ENCODE measurements at regions not wholly inside any gene's neighbourhood (a gene's known extent, or its start where the extent isn't known, plus 50 kb on each side); places are given as distances from the start of the nearest gene placed in this dataset.

DNA sequence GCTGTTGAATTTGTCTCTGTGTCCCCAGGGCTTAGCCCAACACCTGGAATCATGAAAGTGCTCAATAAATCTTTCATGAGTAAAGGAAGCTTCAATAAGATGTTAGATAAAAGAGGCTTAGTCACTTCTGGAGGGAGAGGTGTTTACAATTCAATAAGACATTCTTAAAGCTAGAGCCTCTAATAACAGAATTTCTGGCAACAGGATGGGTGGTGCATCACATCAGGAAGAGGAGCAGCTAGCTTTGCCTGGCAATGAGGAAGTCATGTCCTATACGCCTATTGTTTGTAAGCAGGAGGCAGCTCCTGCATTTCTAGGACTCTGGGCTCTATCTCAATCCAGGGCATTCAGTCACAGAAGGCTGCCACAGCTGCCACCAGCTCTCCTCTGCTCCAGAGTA lies 638.5 kb downstream of the EPM2A start:
- H2AFZ ChIP-seq: no peak overlapping the region
- Mint-ChIP-seq H3K9me3 (peaks cover 12% of the 10 kb centered on the region; the same call in 2 of the 3 replicates), H3K36me3 (ENCODE audit: low read depth) (peaks cover 8% of the 10 kb centered on the region), H3K4me3 (no peak overlapping the region), H3K27me3 (ENCODE audit: insufficient read depth, low read depth, poor library complexity) (peaks cover 2% of the 10 kb centered on the region), H3K27ac (no peak overlapping the region), H3K4me1 (no peaks in the 10 kb centered on the region)
- TF ChIP-seq EZH2 (IDR thresholded peaks at IDR 0.05; ENCODE audit: low read depth, unreplicated experiment) (no peak), JUNB (IDR thresholded peaks at IDR 0.05; ENCODE audit: unreplicated experiment) (no peak), ZNF114 (CRISPR knock-in tag; IDR thresholded peaks at IDR 0.05) (no peak), ZNF331 (CRISPR knock-in tag; IDR thresholded peaks at IDR 0.05; ENCODE audit: low read depth) (no peak), STAT1 (IDR thresholded peaks at IDR 0.05; ENCODE audit: unreplicated experiment) (no peak), NANOG (IDR thresholded peaks at IDR 0.05; ENCODE audit: borderline replicate concordance) (no peak), CREB1 (CRISPR knock-in tag; IDR thresholded peaks at IDR 0.05; ENCODE audit: low read depth) (no peak), POLR2AphosphoS5 (IDR thresholded peaks at IDR 0.05; ENCODE audit: low read depth) (no peak), EZH2phosphoT487 (IDR thresholded peaks at IDR 0.05; ENCODE audit: unreplicated experiment) (no peak)
- TF ChIP-seq, protein P1, sequence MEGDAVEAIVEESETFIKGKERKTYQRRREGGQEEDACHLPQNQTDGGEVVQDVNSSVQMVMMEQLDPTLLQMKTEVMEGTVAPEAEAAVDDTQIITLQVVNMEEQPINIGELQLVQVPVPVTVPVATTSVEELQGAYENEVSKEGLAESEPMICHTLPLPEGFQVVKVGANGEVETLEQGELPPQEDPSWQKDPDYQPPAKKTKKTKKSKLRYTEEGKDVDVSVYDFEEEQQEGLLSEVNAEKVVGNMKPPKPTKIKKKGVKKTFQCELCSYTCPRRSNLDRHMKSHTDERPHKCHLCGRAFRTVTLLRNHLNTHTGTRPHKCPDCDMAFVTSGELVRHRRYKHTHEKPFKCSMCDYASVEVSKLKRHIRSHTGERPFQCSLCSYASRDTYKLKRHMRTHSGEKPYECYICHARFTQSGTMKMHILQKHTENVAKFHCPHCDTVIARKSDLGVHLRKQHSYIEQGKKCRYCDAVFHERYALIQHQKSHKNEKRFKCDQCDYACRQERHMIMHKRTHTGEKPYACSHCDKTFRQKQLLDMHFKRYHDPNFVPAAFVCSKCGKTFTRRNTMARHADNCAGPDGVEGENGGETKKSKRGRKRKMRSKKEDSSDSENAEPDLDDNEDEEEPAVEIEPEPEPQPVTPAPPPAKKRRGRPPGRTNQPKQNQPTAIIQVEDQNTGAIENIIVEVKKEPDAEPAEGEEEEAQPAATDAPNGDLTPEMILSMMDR (conservative IDR thresholded peaks at IDR 0.05; ENCODE audit: low read depth in 2 of 2): no peak
- TF ChIP-seq, protein P2, sequence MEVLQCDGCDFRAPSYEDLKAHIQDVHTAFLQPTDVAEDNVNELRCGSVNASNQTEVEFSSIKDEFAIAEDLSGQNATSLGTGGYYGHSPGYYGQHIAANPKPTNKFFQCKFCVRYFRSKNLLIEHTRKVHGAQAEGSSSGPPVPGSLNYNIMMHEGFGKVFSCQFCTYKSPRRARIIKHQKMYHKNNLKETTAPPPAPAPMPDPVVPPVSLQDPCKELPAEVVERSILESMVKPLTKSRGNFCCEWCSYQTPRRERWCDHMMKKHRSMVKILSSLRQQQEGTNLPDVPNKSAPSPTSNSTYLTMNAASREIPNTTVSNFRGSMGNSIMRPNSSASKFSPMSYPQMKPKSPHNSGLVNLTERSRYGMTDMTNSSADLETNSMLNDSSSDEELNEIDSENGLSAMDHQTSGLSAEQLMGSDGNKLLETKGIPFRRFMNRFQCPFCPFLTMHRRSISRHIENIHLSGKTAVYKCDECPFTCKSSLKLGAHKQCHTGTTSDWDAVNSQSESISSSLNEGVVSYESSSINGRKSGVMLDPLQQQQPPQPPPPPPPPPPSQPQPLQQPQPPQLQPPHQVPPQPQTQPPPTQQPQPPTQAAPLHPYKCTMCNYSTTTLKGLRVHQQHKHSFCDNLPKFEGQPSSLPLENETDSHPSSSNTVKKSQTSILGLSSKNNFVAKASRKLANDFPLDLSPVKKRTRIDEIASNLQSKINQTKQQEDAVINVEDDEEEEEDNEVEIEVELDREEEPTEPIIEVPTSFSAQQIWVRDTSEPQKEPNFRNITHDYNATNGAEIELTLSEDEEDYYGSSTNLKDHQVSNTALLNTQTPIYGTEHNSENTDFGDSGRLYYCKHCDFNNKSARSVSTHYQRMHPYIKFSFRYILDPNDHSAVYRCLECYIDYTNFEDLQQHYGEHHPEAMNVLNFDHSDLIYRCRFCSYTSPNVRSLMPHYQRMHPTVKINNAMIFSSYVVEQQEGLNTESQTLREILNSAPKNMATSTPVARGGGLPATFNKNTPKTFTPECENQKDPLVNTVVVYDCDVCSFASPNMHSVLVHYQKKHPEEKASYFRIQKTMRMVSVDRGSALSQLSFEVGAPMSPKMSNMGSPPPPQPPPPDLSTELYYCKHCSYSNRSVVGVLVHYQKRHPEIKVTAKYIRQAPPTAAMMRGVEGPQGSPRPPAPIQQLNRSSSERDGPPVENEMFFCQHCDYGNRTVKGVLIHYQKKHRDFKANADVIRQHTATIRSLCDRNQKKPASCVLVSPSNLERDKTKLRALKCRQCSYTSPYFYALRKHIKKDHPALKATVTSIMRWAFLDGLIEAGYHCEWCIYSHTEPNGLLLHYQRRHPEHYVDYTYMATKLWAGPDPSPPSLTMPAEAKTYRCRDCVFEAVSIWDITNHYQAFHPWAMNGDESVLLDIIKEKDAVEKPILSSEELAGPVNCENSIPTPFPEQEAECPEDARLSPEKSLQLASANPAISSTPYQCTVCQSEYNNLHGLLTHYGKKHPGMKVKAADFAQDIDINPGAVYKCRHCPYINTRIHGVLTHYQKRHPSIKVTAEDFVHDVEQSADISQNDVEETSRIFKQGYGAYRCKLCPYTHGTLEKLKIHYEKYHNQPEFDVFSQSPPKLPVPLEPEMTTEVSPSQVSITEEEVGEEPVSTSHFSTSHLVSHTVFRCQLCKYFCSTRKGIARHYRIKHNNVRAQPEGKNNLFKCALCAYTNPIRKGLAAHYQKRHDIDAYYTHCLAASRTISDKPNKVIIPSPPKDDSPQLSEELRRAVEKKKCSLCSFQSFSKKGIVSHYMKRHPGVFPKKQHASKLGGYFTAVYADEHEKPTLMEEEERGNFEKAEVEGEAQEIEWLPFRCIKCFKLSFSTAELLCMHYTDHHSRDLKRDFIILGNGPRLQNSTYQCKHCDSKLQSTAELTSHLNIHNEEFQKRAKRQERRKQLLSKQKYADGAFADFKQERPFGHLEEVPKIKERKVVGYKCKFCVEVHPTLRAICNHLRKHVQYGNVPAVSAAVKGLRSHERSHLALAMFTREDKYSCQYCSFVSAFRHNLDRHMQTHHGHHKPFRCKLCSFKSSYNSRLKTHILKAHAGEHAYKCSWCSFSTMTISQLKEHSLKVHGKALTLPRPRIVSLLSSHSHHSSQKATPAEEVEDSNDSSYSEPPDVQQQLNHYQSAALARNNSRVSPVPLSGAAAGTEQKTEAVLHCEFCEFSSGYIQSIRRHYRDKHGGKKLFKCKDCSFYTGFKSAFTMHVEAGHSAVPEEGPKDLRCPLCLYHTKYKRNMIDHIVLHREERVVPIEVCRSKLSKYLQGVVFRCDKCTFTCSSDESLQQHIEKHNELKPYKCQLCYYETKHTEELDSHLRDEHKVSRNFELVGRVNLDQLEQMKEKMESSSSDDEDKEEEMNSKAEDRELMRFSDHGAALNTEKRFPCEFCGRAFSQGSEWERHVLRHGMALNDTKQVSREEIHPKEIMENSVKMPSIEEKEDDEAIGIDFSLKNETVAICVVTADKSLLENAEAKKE (CRISPR knock-in tag; IDR thresholded peaks at IDR 0.05): no peak
- TF ChIP-seq, protein P3, sequence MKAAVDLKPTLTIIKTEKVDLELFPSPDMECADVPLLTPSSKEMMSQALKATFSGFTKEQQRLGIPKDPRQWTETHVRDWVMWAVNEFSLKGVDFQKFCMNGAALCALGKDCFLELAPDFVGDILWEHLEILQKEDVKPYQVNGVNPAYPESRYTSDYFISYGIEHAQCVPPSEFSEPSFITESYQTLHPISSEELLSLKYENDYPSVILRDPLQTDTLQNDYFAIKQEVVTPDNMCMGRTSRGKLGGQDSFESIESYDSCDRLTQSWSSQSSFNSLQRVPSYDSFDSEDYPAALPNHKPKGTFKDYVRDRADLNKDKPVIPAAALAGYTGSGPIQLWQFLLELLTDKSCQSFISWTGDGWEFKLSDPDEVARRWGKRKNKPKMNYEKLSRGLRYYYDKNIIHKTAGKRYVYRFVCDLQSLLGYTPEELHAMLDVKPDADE (IDR thresholded peaks at IDR 0.05): no peak
- TF ChIP-seq, protein P4, sequence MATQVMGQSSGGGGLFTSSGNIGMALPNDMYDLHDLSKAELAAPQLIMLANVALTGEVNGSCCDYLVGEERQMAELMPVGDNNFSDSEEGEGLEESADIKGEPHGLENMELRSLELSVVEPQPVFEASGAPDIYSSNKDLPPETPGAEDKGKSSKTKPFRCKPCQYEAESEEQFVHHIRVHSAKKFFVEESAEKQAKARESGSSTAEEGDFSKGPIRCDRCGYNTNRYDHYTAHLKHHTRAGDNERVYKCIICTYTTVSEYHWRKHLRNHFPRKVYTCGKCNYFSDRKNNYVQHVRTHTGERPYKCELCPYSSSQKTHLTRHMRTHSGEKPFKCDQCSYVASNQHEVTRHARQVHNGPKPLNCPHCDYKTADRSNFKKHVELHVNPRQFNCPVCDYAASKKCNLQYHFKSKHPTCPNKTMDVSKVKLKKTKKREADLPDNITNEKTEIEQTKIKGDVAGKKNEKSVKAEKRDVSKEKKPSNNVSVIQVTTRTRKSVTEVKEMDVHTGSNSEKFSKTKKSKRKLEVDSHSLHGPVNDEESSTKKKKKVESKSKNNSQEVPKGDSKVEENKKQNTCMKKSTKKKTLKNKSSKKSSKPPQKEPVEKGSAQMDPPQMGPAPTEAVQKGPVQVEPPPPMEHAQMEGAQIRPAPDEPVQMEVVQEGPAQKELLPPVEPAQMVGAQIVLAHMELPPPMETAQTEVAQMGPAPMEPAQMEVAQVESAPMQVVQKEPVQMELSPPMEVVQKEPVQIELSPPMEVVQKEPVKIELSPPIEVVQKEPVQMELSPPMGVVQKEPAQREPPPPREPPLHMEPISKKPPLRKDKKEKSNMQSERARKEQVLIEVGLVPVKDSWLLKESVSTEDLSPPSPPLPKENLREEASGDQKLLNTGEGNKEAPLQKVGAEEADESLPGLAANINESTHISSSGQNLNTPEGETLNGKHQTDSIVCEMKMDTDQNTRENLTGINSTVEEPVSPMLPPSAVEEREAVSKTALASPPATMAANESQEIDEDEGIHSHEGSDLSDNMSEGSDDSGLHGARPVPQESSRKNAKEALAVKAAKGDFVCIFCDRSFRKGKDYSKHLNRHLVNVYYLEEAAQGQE (IDR thresholded peaks at IDR 0.05; ENCODE audit: unreplicated experiment): no peak
- H3K27me3 ChIP-seq (ENCODE audit: insufficient read depth): no peaks in the 10 kb centered on the region
- H3F3A ChIP-seq (replicated peaks; ENCODE audit: low read depth): no peaks in the 10 kb centered on the region
- no peaks in the 10 kb centered on the region for H3K79me2 ChIP-seq (replicated peaks; ENCODE audit: insufficient read depth)
- H3K9me2 ChIP-seq (ENCODE audit: insufficient read depth): peaks cover 3% of the 10 kb centered on the region; the same call in 1 of the 2 replicates
- H3K4me3 ChIP-seq: no peak overlapping the region
- no peaks in the 10 kb centered on the region for H3K4me1 ChIP-seq (ENCODE audit: insufficient read depth)
- H4K20me1 ChIP-seq (replicated peaks; ENCODE audit: insufficient read depth): no peaks in the 10 kb centered on the region
- no peak overlapping the region for H3K27ac ChIP-seq (ENCODE audit: low read depth)
- H3K36me3 ChIP-seq (ENCODE audit: insufficient read depth): peaks cover 5% of the 10 kb centered on the region; the same call in 1 of the 2 replicates
- H3K4me2 ChIP-seq: no peak overlapping the region
- ATAC-seq: no peak
- DNase-seq (ENCODE audit: low spot score): no peak

All from GM23338 (cell line).